NCI-H1092 (cell line): ENCODE measurements at regions not wholly inside any gene's neighbourhood (a gene's known extent, or its start where the extent isn't known, plus 50 kb on each side); places are given as distances from the start of the nearest gene placed in this dataset.

ENCODE experiments used
- DNase-seq: peaks from one replicate; lab custom pipeline; 2025; lab: John Stamatoyannopoulos, UW

GRCh38 chr13:103794526-103794925 is 728.3 kb upstream of the SLC10A2 start:
- no peak for DNase-seq

GRCh38 chr13:103788061-103788652 is 721.9 kb upstream of the SLC10A2 start:
- DNase-seq, result no peak

- DNase-seq, result no peak
These were observed 706.4 kb upstream of the SLC10A2 start for GRCh38 chr13:103772576-103772975.

- DNase-seq, result no peak
These were observed 696.3 kb upstream of the SLC10A2 start for GRCh38 chr13:103762523-103762922.

GRCh38 chr13:103759361-103759760 is 693.1 kb upstream of the SLC10A2 start:
- DNase-seq, result no peak

- DNase-seq, result no peak
These were observed 692.0 kb upstream of the SLC10A2 start for GRCh38 chr13:103758222-103758621.

GRCh38 chr13:103757361-103757760 is 691.1 kb upstream of the SLC10A2 start:
- no peak for DNase-seq

GRCh38 chr13:103754783-103755182 is 688.6 kb upstream of the SLC10A2 start:
- DNase-seq, result no peak

GRCh38 chr13:103734837-103735236 is 668.6 kb upstream of the SLC10A2 start:
- no peak for DNase-seq

GRCh38 chr13:103731959-103732358 is 665.7 kb upstream of the SLC10A2 start:
- DNase-seq, result no peak

- DNase-seq, result no peak
These were observed 664.2 kb upstream of the SLC10A2 start for GRCh38 chr13:103730407-103730806.

- no peak for DNase-seq
These were observed 660.6 kb upstream of the SLC10A2 start for GRCh38 chr13:103726808-103727207.

- DNase-seq, result no peak
These were observed 650.5 kb upstream of the SLC10A2 start for GRCh38 chr13:103716718-103717117.

GRCh38 chr13:103715335-103715734 is 649.1 kb upstream of the SLC10A2 start:
- no peak for DNase-seq

GRCh38 chr13:103703246-103703645 is 637.0 kb upstream of the SLC10A2 start:
- no peak for DNase-seq

- DNase-seq, result no peak
These were observed 631.8 kb upstream of the SLC10A2 start for GRCh38 chr13:103698000-103698399.

- DNase-seq, result no peak
These were observed 629.1 kb upstream of the SLC10A2 start for GRCh38 chr13:103695320-103695719.

GRCh38 chr13:103694471-103694870 is 628.3 kb upstream of the SLC10A2 start:
- DNase-seq, result no peak

GRCh38 chr13:103694033-103694432 is 627.8 kb upstream of the SLC10A2 start:
- no peak for DNase-seq

GRCh38 chr13:103692442-103692841 is 626.2 kb upstream of the SLC10A2 start:
- DNase-seq, result no peak

GRCh38 chr13:103676329-103676728 is 610.1 kb upstream of the SLC10A2 start:
- no peak for DNase-seq

- no peak for DNase-seq
These were observed 605.3 kb upstream of the SLC10A2 start for GRCh38 chr13:103671547-103671946.

- DNase-seq, result no peak
These were observed 597.8 kb upstream of the SLC10A2 start for GRCh38 chr13:103663996-103664395.

GRCh38 chr13:103656311-103656710 is 590.1 kb upstream of the SLC10A2 start:
- no peak for DNase-seq

GRCh38 chr13:103640606-103641005 is 574.4 kb upstream of the SLC10A2 start:
- DNase-seq, result no peak
